GM18507 (cell line): ENCODE measurements at regions not wholly inside any gene's neighbourhood (a gene's known extent, or its start where the extent isn't known, plus 50 kb on each side); places are given as distances from the start of the nearest gene placed in this dataset.
"Not testable (repeated sequence)": the region's sequence is repeated elsewhere in the genome, so short reads cannot be mapped to it uniquely, and the experiment has no call there.

Source experiments
- DNase-seq: peaks from one replicate; pipeline ENCODE4 v3.0.0; 2011; ENCODE audit warnings: low read depth; ENCODE audit not compliant: insufficient read length; ENCODE audit errors: extremely low spot score
- FAIRE-seq: peaks from 2 replicates; lab custom pipeline; 2011; peaks lifted over from hg19 to GRCh38; lab: Jason Lieb, UNC

GRCh38 chr18:34942276-34942675, 98.9 kb upstream of the MAPRE2 start:
- no peak for FAIRE-seq

GRCh38 chr18:34942975-34943374, 98.2 kb upstream of the MAPRE2 start:
- DNase-seq = no peak

More at GRCh38 chr18:34942276-34942675, 98.9 kb upstream of the MAPRE2 start:
- no peak for DNase-seq

GRCh38 chr18:34943587-34943986, 97.6 kb upstream of the MAPRE2 start:
- no peak for DNase-seq
- FAIRE-seq = no peak

More at GRCh38 chr18:34942975-34943374, 98.2 kb upstream of the MAPRE2 start:
- no peak for FAIRE-seq

- FAIRE-seq = no peak
- DNase-seq = no peak
Observed at GRCh38 chr18:34947711-34948125, 93.5 kb upstream of the MAPRE2 start.

- FAIRE-seq = no peak
Observed at GRCh38 chr18:34951625-34952379, 89.4 kb upstream of the MAPRE2 start.

GRCh38 chr18:34953212-34953611, 88.0 kb upstream of the MAPRE2 start:
- FAIRE-seq (no peak), DNase-seq (no peak)

More at GRCh38 chr18:34951625-34952379, 89.4 kb upstream of the MAPRE2 start:
- no peak for DNase-seq

GRCh38 chr18:34955494-34955893, 85.7 kb upstream of the MAPRE2 start:
- DNase-seq, FAIRE-seq: not testable (repeated sequence)

- FAIRE-seq (no peak), DNase-seq (no peak)
Observed at GRCh38 chr18:34956663-34957062, 84.5 kb upstream of the MAPRE2 start.

- DNase-seq (no peak), FAIRE-seq (no peak)
Observed at GRCh38 chr18:34957119-34957863, 83.9 kb upstream of the MAPRE2 start.

- no peak for FAIRE-seq
Observed at GRCh38 chr18:34957864-34958259, 83.4 kb upstream of the MAPRE2 start.

GRCh38 chr18:34959211-34959829, 81.9 kb upstream of the MAPRE2 start:
- no peak for DNase-seq
- no peak for FAIRE-seq

More at GRCh38 chr18:34957864-34958259, 83.4 kb upstream of the MAPRE2 start:
- no peak for DNase-seq

GRCh38 chr18:34959989-34960388, 81.2 kb upstream of the MAPRE2 start:
- FAIRE-seq (no peak), DNase-seq (no peak)

GRCh38 chr18:34965108-34965507, 76.1 kb upstream of the MAPRE2 start:
- FAIRE-seq (no peak), DNase-seq (no peak)

GRCh38 chr18:34965566-34965965, 75.6 kb upstream of the MAPRE2 start:
- FAIRE-seq (no peak), DNase-seq (no peak)

GRCh38 chr18:34970106-34970505, 71.1 kb upstream of the MAPRE2 start:
- no peak for DNase-seq
- no peak for FAIRE-seq

GRCh38 chr18:34971313-34971712, 69.9 kb upstream of the MAPRE2 start:
- FAIRE-seq (no peak), DNase-seq (no peak)

GRCh38 chr18:34972765-34973414, 68.3 kb upstream of the MAPRE2 start:
- DNase-seq (no peak), FAIRE-seq (no peak)

GRCh38 chr18:34976123-34976522, 65.1 kb upstream of the MAPRE2 start:
- DNase-seq = no peak
- FAIRE-seq = no peak

GRCh38 chr18:34976534-34976898, 64.7 kb upstream of the MAPRE2 start:
- DNase-seq (no peak), FAIRE-seq (no peak)
